ENCODE measurements at regions not wholly inside any gene's neighbourhood (a gene's known extent, or its start where the extent isn't known, plus 50 kb on each side); places are given as distances from the start of the nearest gene placed in this dataset.

GRCh38 chr1:63023171-63023570, 239.2 kb downstream of the ATG4C start:
- DNase-seq (ENCODE audit: low spot score) = no peak
- intact Hi-C loops (cut with micrococcal nuclease; ENCODE audit: unreplicated experiment) = no loop called here
- Histone ChIP-seq H3K4me1 (ENCODE audit: insufficient read depth, low read length, poor library complexity, severe bottlenecking) (peaks cover 8% of the 10 kb centered on the region), H3K36me3 (ENCODE audit: insufficient read depth, low read length, poor library complexity, severe bottlenecking) (no peaks in the 10 kb centered on the region), H3K27me3 (replicated peaks; ENCODE audit: insufficient read depth, low read depth, low read length, poor library complexity) (no peaks in the 10 kb centered on the region), H3K27ac (ENCODE audit: low read depth, low read length, poor library complexity, severe bottlenecking) (no peak overlapping the region), H3K4me3 (ENCODE audit: low read depth, low read length, poor library complexity, severe bottlenecking) (no peak overlapping the region), H3K9me3 (ENCODE audit: low read depth, low read length, poor library complexity, severe bottlenecking) (no peaks in the 10 kb centered on the region)
- no peak for TF ChIP-seq EZH2 (IDR thresholded peaks at IDR 0.05; ENCODE audit: borderline replicate concordance, low read depth, low read length, poor library complexity, severe bottlenecking)
- no peak for TF ChIP-seq CTCF (conservative IDR thresholded peaks at IDR 0.05; ENCODE audit: low read depth, low read length)
- POLR2A ChIA-PET (ENCODE audit: low non-redundant PET) = interaction anchor here (0.7 kb wide), 1 partner anchor 28 kb away, joined by 9 read pairs; no protein-coding TSS in a partner anchor
- BruUV-seq (replicated peaks) = no TSS peak
- CTCF ChIA-PET = no interaction called here

- Histone ChIP-seq H3K27ac (ENCODE audit: low read depth, low read length, poor library complexity, severe bottlenecking) (no peak overlapping the region), H3K36me3 (ENCODE audit: insufficient read depth, low read length, poor library complexity, severe bottlenecking) (no peaks in the 10 kb centered on the region), H3K9me3 (ENCODE audit: low read depth, low read length, poor library complexity, severe bottlenecking) (no peaks in the 10 kb centered on the region), H3K4me3 (ENCODE audit: low read depth, low read length, poor library complexity, severe bottlenecking) (no peak overlapping the region), H3K4me1 (ENCODE audit: insufficient read depth, low read length, poor library complexity, severe bottlenecking) (peaks cover 8% of the 10 kb centered on the region), H3K27me3 (replicated peaks; ENCODE audit: insufficient read depth, low read depth, low read length, poor library complexity) (no peaks in the 10 kb centered on the region)
- no TSS peak for BruUV-seq (replicated peaks)
- DNase-seq (ENCODE audit: low spot score) = no peak
- POLR2A ChIA-PET (ENCODE audit: low non-redundant PET) = no interaction called here
- TF ChIP-seq CTCF (conservative IDR thresholded peaks at IDR 0.05; ENCODE audit: low read depth, low read length) = no peak
- no peak for TF ChIP-seq EZH2 (IDR thresholded peaks at IDR 0.05; ENCODE audit: borderline replicate concordance, low read depth, low read length, poor library complexity, severe bottlenecking)
- CTCF ChIA-PET = interaction anchor here (0.6 kb wide), 1 partner anchor 88 kb away, joined by 3 read pairs; no protein-coding TSS in a partner anchor
- intact Hi-C loops (cut with micrococcal nuclease; ENCODE audit: unreplicated experiment) = no loop called here
Observed at GRCh38 chr1:63023637-63024036, 239.7 kb downstream of the ATG4C start.

GRCh38 chr1:63024132-63024531, 240.2 kb downstream of the ATG4C start:
- peak; percentile 17 for DNase-seq (ENCODE audit: low spot score)
- H3K9me3 ChIP-seq (ENCODE audit: low read depth, low read length, poor library complexity, severe bottlenecking) = no peaks in the 10 kb centered on the region
- intact Hi-C loops (cut with micrococcal nuclease; ENCODE audit: unreplicated experiment) = no loop called here
- no peak overlapping the region for H3K4me3 ChIP-seq (ENCODE audit: low read depth, low read length, poor library complexity, severe bottlenecking)
- no peak overlapping the region for H3K27ac ChIP-seq (ENCODE audit: low read depth, low read length, poor library complexity, severe bottlenecking)
- no peaks in the 10 kb centered on the region for H3K36me3 ChIP-seq (ENCODE audit: insufficient read depth, low read length, poor library complexity, severe bottlenecking)
- H3K4me1 ChIP-seq (ENCODE audit: insufficient read depth, low read length, poor library complexity, severe bottlenecking) = peaks cover 8% of the 10 kb centered on the region
- BruUV-seq (replicated peaks) = no TSS peak
- ChIA-PET POLR2A (ENCODE audit: low non-redundant PET) (interaction anchor here (0.6 kb wide), 1 partner anchor 15 kb away, joined by 6 read pairs; no protein-coding TSS in a partner anchor), CTCF (interaction anchor here (0.6 kb wide), 1 partner anchor 88 kb away, joined by 3 read pairs; no protein-coding TSS in a partner anchor)
- no peaks in the 10 kb centered on the region for H3K27me3 ChIP-seq (replicated peaks; ENCODE audit: insufficient read depth, low read depth, low read length, poor library complexity)
- TF ChIP-seq CTCF (conservative IDR thresholded peaks at IDR 0.05; ENCODE audit: low read depth, low read length) (no peak), EZH2 (IDR thresholded peaks at IDR 0.05; ENCODE audit: borderline replicate concordance, low read depth, low read length, poor library complexity, severe bottlenecking) (no peak)

All from A673 (cell line).